ENCODE measurements at regions not wholly inside any gene's neighbourhood (a gene's known extent, or its start where the extent isn't known, plus 50 kb on each side); places are given as distances from the start of the nearest gene placed in this dataset.

DNA sequence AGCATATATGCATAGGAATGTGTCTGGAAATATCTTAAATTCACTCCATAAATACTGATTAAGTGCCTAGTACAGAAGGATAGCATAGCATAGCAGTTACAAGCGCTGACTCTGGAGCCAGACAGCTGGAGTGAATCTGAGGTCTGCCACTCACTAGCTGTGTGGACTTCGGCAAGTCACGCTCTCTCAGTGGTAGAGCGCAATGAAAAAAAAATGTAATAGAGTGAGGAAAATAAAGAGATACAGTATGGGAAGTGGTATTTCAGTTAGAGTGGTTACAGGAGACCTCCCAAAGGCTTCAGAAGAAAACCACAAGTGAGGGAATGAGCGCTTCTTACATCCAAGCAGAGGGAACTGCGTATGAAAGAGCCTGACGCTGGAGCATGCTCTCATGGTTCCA, 338.9 kb upstream of the PRMT6 start:
- TF ChIP-seq, protein P1, sequence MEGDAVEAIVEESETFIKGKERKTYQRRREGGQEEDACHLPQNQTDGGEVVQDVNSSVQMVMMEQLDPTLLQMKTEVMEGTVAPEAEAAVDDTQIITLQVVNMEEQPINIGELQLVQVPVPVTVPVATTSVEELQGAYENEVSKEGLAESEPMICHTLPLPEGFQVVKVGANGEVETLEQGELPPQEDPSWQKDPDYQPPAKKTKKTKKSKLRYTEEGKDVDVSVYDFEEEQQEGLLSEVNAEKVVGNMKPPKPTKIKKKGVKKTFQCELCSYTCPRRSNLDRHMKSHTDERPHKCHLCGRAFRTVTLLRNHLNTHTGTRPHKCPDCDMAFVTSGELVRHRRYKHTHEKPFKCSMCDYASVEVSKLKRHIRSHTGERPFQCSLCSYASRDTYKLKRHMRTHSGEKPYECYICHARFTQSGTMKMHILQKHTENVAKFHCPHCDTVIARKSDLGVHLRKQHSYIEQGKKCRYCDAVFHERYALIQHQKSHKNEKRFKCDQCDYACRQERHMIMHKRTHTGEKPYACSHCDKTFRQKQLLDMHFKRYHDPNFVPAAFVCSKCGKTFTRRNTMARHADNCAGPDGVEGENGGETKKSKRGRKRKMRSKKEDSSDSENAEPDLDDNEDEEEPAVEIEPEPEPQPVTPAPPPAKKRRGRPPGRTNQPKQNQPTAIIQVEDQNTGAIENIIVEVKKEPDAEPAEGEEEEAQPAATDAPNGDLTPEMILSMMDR (IDR thresholded peaks at IDR 0.05): no peak
- no peak for TF ChIP-seq POLR2A (IDR thresholded peaks at IDR 0.05)
